ENCODE measurements at regions not wholly inside any gene's neighbourhood (a gene's known extent, or its start where the extent isn't known, plus 50 kb on each side); places are given as distances from the start of the nearest gene placed in this dataset.

DNA sequence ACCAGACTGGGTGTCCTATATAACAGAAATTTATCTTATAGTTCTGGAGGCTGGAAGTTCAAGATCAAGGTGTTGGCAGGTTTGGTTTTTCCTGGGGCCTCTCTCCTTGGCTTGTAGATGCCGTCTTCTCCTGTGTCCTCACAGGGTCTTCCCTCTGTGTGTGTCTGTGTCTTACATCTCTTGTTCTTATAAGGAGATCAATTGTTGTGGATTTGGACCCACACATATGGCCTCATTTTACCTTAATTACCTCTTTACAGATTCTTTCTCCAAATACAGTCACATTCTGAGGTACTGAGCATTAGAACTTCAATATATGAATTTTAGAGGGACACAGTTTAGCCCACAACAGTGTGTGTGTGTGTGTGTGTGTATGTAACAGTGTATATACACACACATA lies 74.5 kb downstream of the EDN1 start:
- 78% methylated on average over 1 of the region's 1 CpG; no CpG with 5 or more reads in 1 of the 2 experiments for WGBS, 2 experiments (ENCODE audit: insufficient coverage in 1 of 2, insufficient read length in 1 of 2)
- H3K36me3 Mint-ChIP-seq (ENCODE audit: low read depth), result no peaks in the 10 kb centered on the region
- Histone ChIP-seq H3K9me3 (ENCODE audit: control insufficient read depth, low read length) (peaks cover 8% of the 10 kb centered on the region), H3K4me3 (ENCODE audit: low read length) (no peak overlapping the region), H3K9ac (ENCODE audit: extremely low read depth, low read length, poor library complexity, severe bottlenecking) (no peak overlapping the region), H3K4me1 (ENCODE audit: control insufficient read depth, insufficient read depth, low read length) (peaks cover 4% of the 10 kb centered on the region), H3K27me3 (ENCODE audit: control insufficient read depth, insufficient read depth, low read length, poor library complexity, severe bottlenecking) (no peaks in the 10 kb centered on the region), H3K36me3 (ENCODE audit: control insufficient read depth, insufficient read depth, low read length) (no peaks in the 10 kb centered on the region), H3K27ac (ENCODE audit: low read depth, low read length) (no peak overlapping the region)
- no peak overlapping the region for H3K4me3 Mint-ChIP-seq
- TF ChIP-seq, protein P1, sequence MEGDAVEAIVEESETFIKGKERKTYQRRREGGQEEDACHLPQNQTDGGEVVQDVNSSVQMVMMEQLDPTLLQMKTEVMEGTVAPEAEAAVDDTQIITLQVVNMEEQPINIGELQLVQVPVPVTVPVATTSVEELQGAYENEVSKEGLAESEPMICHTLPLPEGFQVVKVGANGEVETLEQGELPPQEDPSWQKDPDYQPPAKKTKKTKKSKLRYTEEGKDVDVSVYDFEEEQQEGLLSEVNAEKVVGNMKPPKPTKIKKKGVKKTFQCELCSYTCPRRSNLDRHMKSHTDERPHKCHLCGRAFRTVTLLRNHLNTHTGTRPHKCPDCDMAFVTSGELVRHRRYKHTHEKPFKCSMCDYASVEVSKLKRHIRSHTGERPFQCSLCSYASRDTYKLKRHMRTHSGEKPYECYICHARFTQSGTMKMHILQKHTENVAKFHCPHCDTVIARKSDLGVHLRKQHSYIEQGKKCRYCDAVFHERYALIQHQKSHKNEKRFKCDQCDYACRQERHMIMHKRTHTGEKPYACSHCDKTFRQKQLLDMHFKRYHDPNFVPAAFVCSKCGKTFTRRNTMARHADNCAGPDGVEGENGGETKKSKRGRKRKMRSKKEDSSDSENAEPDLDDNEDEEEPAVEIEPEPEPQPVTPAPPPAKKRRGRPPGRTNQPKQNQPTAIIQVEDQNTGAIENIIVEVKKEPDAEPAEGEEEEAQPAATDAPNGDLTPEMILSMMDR (conservative IDR thresholded peaks at IDR 0.05), result no peak
- peaks cover 9% of the 10 kb centered on the region for H3K27me3 Mint-ChIP-seq (ENCODE audit: insufficient read depth)
- H3K27ac Mint-ChIP-seq, result no peak overlapping the region
- no peaks in the 10 kb centered on the region for H3K9me3 Mint-ChIP-seq
- H3K4me1 Mint-ChIP-seq, result peaks cover 25% of the 10 kb centered on the region
- DNase-seq, result no peak

DNA sequence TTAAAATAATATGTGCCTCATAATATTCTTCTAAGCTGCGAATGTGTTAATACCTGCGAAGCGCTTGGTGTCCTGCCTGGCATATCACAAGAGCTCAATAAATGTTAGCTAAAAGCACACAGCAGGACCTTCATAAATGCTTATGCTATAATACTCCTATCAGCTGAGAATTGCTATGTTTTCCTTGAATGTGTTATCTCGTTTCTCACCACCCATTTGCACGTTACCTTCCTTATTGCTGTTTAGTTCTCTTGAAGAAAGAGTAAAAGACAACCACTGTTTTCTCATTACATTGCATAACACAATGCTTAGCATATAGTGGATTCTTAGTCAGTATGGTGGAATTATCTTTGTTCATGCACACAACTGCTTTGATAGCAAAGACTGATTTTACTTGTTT lies 76.6 kb downstream of the EDN1 start:
- 93 to 100% methylated on average over 3 to 5 of the region's 5 CpGs for WGBS, 2 experiments (ENCODE audit: insufficient coverage in 1 of 2, insufficient read length in 1 of 2)
- Histone ChIP-seq H3K4me1 (ENCODE audit: control insufficient read depth, insufficient read depth, low read length) (peaks cover 4% of the 10 kb centered on the region), H3K9me3 (ENCODE audit: control insufficient read depth, low read length) (no peaks in the 10 kb centered on the region), H3K4me3 (ENCODE audit: low read length) (no peak overlapping the region), H3K27me3 (ENCODE audit: control insufficient read depth, insufficient read depth, low read length, poor library complexity, severe bottlenecking) (no peaks in the 10 kb centered on the region), H3K9ac (ENCODE audit: extremely low read depth, low read length, poor library complexity, severe bottlenecking) (no peak overlapping the region), H3K27ac (ENCODE audit: low read depth, low read length) (no peak overlapping the region), H3K36me3 (ENCODE audit: control insufficient read depth, insufficient read depth, low read length) (no peaks in the 10 kb centered on the region)
- H3K36me3 Mint-ChIP-seq (ENCODE audit: low read depth), result no peaks in the 10 kb centered on the region
- no peaks in the 10 kb centered on the region for H3K9me3 Mint-ChIP-seq
- H3K27ac Mint-ChIP-seq, result no peak overlapping the region
- TF ChIP-seq, protein P1 (conservative IDR thresholded peaks at IDR 0.05), result no peak
- peaks cover 30% of the 10 kb centered on the region for H3K4me1 Mint-ChIP-seq
- DNase-seq, result no peak
- H3K27me3 Mint-ChIP-seq (ENCODE audit: insufficient read depth), result peaks cover 12% of the 10 kb centered on the region
- no peak overlapping the region for H3K4me3 Mint-ChIP-seq

DNA sequence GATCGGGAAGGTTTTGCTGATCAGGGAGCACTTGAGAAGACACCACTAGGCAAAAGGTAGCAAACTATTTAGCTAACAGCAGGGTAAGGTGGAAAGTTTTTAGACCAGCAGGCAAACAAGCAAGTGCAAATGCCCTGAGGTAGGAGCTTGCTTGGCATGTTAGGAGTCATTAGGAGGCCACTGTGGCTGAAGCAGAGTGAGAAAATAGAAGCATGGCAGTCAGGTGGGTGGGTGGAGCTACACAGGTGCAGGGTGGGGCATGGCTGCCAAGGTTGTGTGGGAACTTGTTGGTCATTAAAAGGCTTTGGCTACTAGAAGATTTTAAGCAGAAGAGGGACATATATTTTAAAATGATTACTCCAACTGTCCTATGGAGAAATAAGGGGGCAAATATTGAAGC lies 77.3 kb downstream of the EDN1 start:
- Histone ChIP-seq H3K4me3 (ENCODE audit: low read length) (no peak overlapping the region), H3K4me1 (ENCODE audit: control insufficient read depth, insufficient read depth, low read length) (peaks cover 4% of the 10 kb centered on the region), H3K9ac (ENCODE audit: extremely low read depth, low read length, poor library complexity, severe bottlenecking) (no peak overlapping the region), H3K9me3 (ENCODE audit: control insufficient read depth, low read length) (no peaks in the 10 kb centered on the region), H3K36me3 (ENCODE audit: control insufficient read depth, insufficient read depth, low read length) (no peaks in the 10 kb centered on the region), H3K27ac (ENCODE audit: low read depth, low read length) (no peak overlapping the region), H3K27me3 (ENCODE audit: control insufficient read depth, insufficient read depth, low read length, poor library complexity, severe bottlenecking) (no peaks in the 10 kb centered on the region)
- no peak for DNase-seq
- H3K4me3 Mint-ChIP-seq, result no peak overlapping the region
- no peaks in the 10 kb centered on the region for H3K9me3 Mint-ChIP-seq
- no peak overlapping the region for H3K27ac Mint-ChIP-seq
- H3K27me3 Mint-ChIP-seq (ENCODE audit: insufficient read depth), result peaks cover 12% of the 10 kb centered on the region
- TF ChIP-seq, protein P1 (conservative IDR thresholded peaks at IDR 0.05), result no peak
- H3K36me3 Mint-ChIP-seq (ENCODE audit: low read depth), result no peaks in the 10 kb centered on the region
- WGBS, 2 experiments (ENCODE audit: insufficient coverage in 1 of 2, insufficient read length in 1 of 2), result 92 to 93% methylated on average over 1 of the region's 1 CpG
- H3K4me1 Mint-ChIP-seq, result peaks cover 30% of the 10 kb centered on the region
